ENCODE measurements at regions not wholly inside any gene's neighbourhood (a gene's known extent, or its start where the extent isn't known, plus 50 kb on each side); places are given as distances from the start of the nearest gene placed in this dataset.
"Not testable (repeated sequence)": the region's sequence is repeated elsewhere in the genome, so short reads cannot be mapped to it uniquely, and the experiment has no call there.

DNA sequence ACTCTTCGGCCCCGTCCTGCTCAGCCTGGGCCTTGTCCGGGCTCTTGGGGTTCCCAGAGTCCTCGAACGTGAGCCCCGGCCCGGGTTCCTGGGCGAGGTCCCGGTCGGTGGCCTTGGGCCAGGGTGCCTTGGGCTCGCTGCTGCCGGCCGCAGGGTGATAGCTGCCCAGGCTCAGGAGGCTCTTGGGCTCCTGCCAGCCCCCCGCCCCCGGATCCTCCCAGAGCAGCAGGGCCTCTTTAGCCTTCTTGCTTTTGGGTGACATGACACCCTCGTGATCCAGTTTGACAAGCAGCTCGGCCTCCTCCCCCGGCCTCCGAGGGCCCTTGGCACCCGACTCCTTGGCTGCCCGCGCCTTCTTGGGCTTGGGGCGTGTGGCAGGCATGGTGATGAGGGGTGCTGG lies 425.7 kb upstream of the ZNF722 start:
- intact Hi-C loops (cut with DNase I); H3K27me3 ChIP-seq; H3K9me3 ChIP-seq; DNase-seq; H3K4me1 ChIP-seq; ATAC-seq; H3K4me3 ChIP-seq; H3K36me3 ChIP-seq; H3K27ac ChIP-seq: not testable (repeated sequence)

GRCh38 chr7:63573412-63573811 lies 425.2 kb upstream of the ZNF722 start:
- H3K4me3 ChIP-seq; ATAC-seq; H3K4me1 ChIP-seq; DNase-seq; intact Hi-C loops (cut with DNase I); H3K36me3 ChIP-seq; H3K27ac ChIP-seq; H3K9me3 ChIP-seq; H3K27me3 ChIP-seq: not testable (repeated sequence)

- intact Hi-C loops (cut with DNase I); H3K27ac ChIP-seq; DNase-seq; H3K36me3 ChIP-seq; H3K4me1 ChIP-seq; H3K27me3 ChIP-seq; H3K9me3 ChIP-seq; H3K4me3 ChIP-seq; ATAC-seq: not testable (repeated sequence)
Observed at GRCh38 chr7:63576421-63576820, 422.2 kb upstream of the ZNF722 start.

DNA sequence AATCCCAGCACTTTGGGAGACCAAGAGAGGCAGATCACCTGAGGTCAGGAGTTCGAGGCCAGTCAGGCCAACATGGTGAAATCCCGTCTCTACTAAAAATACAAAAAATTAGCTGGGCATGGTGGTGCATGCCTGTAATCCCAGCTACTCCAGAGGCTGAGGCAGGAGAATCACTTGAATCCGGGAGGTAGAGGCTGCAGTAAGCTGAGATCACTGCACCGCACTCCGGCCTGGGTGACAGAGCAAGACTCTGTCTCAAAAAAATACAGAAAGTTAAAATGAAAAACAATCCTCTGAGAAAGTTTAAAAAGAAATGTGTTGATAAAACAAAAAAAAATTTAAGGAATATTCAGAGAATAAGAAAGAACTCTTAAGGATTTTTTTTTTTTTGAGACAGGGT lies 421.6 kb upstream of the ZNF722 start:
- DNase-seq; H3K4me3 ChIP-seq; ATAC-seq; H3K27ac ChIP-seq; H3K36me3 ChIP-seq; H3K27me3 ChIP-seq; H3K4me1 ChIP-seq; intact Hi-C loops (cut with DNase I); H3K9me3 ChIP-seq: not testable (repeated sequence)

DNA sequence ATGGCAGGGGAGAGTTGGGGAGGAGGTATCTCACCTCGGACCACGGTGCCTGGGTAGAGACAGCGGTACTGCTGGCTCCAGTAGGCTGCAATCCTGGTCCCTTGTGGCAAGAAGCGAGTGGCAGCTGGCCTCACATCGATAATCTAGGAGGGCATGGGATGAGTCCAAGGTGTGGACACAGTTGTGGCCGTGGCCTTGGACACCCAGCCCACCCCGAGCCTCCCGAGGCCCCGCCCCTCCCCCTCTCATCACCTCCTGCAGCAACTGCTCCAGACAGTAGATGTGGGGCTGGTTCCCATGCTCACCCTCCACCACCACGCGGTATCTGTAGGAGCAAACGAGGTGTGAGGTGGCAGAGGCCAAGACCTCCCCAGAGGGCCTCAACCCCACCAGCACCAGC lies 418.6 kb upstream of the ZNF722 start:
- DNase-seq; H3K9me3 ChIP-seq; H3K27me3 ChIP-seq; H3K27ac ChIP-seq; intact Hi-C loops (cut with DNase I); H3K36me3 ChIP-seq; H3K4me1 ChIP-seq; H3K4me3 ChIP-seq: not testable (repeated sequence)
- peak; percentile 20 for ATAC-seq

DNA sequence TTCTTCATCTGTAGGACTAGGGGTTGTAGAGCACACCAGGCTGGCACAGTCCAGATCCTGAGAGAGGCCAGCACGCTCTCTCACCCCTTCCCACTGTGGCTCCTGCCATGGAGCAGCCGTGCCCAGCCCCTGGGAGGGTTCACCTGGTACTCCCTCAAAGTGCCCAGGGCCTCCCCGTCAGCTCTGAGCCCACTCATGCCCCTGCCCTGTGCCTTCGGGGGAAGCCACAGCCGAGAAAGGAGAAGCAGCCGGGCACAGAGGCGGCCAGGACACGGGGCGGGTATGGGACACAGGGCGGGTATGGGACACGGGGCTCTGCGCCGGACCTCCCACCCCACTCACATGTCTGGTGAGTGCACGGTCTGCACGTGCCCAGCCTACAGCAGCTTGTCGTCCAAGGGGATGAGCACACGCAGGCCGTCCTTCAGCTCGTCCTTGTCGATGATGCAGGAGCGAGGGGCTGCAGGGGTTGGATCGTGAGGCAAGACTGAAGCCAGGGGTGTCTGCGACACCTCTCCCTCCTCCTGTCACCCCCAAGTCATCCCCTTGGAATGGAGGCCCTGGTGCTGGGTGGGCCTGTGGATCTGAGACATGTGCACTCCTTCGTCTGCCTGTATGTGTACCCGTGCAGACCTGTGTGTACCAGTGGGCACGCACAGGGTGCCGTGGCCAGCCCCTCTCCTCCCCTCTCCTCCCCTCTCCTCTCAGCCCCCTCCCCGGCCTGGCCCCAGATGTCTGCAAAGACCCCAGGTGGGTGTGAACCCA lies 417.9 kb upstream of the ZNF722 start:
- DNase-seq; H3K27ac ChIP-seq; H3K9me3 ChIP-seq; H3K27me3 ChIP-seq; H3K4me1 ChIP-seq; intact Hi-C loops (cut with DNase I); H3K4me3 ChIP-seq; H3K36me3 ChIP-seq: not testable (repeated sequence)
- peak; percentile 48 for ATAC-seq

DNA sequence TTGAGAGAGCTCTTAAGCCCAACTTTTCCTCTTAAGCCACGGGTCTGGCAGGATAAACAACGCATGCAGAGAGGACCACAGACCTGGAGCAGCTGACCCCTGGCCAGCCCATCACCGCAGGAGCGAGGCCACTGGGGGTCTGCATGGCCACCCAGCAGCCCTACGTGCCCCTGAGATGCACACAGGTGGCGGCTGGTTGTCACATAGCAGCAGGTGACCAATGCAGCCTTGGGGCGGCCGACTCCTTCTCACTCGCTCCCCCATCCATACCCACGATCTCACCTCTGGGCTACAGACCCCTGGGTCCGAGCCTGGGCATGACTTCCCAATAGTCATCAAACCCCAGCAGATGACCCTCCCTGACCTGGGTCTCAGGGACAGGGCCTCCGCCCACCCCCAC lies 415.9 kb upstream of the ZNF722 start:
- intact Hi-C loops (cut with DNase I); H3K27me3 ChIP-seq; H3K4me3 ChIP-seq; H3K9me3 ChIP-seq; H3K27ac ChIP-seq; DNase-seq; H3K4me1 ChIP-seq; H3K36me3 ChIP-seq: not testable (repeated sequence)
- peak; percentile 8 for ATAC-seq

GRCh38 chr7:63587151-63587853 lies 411.3 kb upstream of the ZNF722 start:
- H3K4me1 ChIP-seq; DNase-seq; H3K27ac ChIP-seq; H3K4me3 ChIP-seq; H3K9me3 ChIP-seq; ATAC-seq; intact Hi-C loops (cut with DNase I); H3K36me3 ChIP-seq; H3K27me3 ChIP-seq: not testable (repeated sequence)

- intact Hi-C loops (cut with DNase I); H3K4me3 ChIP-seq; H3K27ac ChIP-seq; H3K36me3 ChIP-seq; H3K27me3 ChIP-seq; H3K9me3 ChIP-seq; H3K4me1 ChIP-seq: not testable (repeated sequence)
- peak; percentile 44 for DNase-seq
- ATAC-seq, result peak; percentile 41
Observed at GRCh38 chr7:63591249-63591648, 407.4 kb upstream of the ZNF722 start.

DNA sequence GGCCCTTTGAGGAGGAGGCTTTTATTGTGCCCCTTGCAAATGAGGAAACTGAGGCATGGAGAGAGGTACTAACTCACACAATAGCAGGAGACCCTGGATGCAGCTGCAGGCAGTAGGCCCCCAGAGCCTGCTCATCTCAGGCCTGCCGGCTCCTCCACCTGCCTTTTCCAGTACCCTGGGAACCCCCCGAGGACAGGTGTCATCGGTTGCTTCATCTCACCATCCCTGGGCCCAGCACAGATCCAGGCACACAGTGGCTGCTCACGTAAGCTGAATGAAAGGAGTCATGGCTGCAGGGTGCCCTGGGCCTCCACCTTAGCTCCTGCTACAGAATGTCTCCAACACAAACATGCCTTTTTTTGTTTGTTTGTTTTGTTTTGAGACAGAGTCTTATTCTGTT lies 394.8 kb upstream of the ZNF722 start:
- H3K27ac ChIP-seq; H3K4me3 ChIP-seq; DNase-seq; H3K4me1 ChIP-seq; intact Hi-C loops (cut with DNase I); H3K27me3 ChIP-seq; H3K36me3 ChIP-seq; H3K9me3 ChIP-seq: not testable (repeated sequence)
- peak; percentile 36 for ATAC-seq

DNA sequence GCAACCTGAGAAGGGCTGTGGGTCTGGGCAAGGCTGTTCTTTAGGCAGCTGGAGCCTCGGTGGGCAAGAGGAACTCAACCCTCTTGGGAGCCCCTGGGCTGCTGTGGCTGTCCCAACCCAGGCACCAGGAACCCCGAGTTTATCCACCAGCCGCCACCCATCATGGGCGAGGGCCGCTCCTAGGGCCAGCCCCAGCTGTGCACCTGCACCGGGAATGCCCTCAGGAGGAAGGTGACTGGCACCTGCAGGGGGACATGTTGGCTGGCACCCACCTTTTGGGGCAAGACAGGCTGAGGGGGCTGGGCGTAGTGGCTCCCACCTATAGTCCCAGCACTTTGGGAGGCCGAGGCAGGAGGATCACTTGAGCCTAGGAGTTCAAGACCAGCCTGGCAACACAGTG lies 393.8 kb upstream of the ZNF722 start:
- H3K27ac ChIP-seq; H3K9me3 ChIP-seq; intact Hi-C loops (cut with DNase I); DNase-seq; ATAC-seq; H3K4me1 ChIP-seq; H3K27me3 ChIP-seq; H3K36me3 ChIP-seq; H3K4me3 ChIP-seq: not testable (repeated sequence)

- H3K27ac ChIP-seq; H3K36me3 ChIP-seq; H3K9me3 ChIP-seq; intact Hi-C loops (cut with DNase I); H3K4me3 ChIP-seq; H3K4me1 ChIP-seq; DNase-seq; H3K27me3 ChIP-seq: not testable (repeated sequence)
- peak; percentile 20 for ATAC-seq
Observed at GRCh38 chr7:63617595-63617994, 381.1 kb upstream of the ZNF722 start.

DNA sequence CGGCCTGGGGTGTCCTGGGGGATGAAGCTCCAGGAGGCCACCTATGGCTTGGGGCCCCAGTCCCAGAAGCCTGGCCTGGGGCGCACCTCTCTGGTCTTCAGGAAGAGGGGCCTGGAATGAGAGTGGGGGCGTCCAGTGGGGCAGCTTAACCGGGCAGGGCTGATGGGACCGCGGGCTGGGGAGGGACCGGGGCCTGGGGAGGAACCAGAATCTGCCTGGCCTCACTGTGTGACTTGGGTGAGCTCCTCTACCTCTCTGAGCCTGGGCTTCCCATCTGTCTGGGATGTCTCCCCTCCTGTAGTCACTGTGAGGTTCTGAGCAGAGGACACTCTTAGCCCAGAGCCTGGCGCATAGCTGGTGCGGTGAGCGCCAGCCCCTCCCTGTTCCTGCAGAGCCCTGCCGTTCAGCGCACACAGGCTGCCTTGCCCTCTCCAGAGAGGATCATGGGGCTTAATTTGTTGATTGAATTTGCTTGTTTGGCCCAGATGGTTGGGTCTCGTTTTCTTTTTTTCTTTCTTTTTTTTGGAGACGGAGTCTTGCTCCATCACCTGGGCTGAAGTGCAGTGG lies 378.4 kb upstream of the ZNF722 start:
- peak; percentile 44 for ATAC-seq
- H3K27me3 ChIP-seq; H3K36me3 ChIP-seq; H3K4me3 ChIP-seq; H3K9me3 ChIP-seq; DNase-seq; H3K27ac ChIP-seq; intact Hi-C loops (cut with DNase I); H3K4me1 ChIP-seq: not testable (repeated sequence)

- ATAC-seq, result not testable (repeated sequence)
Observed at GRCh38 chr7:63627590-63628485, 370.8 kb upstream of the ZNF722 start.

More at GRCh38 chr7:63627590-63628485, 370.8 kb upstream of the ZNF722 start:
- DNase-seq; H3K27me3 ChIP-seq; H3K4me1 ChIP-seq; H3K9me3 ChIP-seq; H3K27ac ChIP-seq; H3K36me3 ChIP-seq; H3K4me3 ChIP-seq; intact Hi-C loops (cut with DNase I): not testable (repeated sequence)
